ENCODE measurements at regions not wholly inside any gene's neighbourhood (a gene's known extent, or its start where the extent isn't known, plus 50 kb on each side); places are given as distances from the start of the nearest gene placed in this dataset.

DNA sequence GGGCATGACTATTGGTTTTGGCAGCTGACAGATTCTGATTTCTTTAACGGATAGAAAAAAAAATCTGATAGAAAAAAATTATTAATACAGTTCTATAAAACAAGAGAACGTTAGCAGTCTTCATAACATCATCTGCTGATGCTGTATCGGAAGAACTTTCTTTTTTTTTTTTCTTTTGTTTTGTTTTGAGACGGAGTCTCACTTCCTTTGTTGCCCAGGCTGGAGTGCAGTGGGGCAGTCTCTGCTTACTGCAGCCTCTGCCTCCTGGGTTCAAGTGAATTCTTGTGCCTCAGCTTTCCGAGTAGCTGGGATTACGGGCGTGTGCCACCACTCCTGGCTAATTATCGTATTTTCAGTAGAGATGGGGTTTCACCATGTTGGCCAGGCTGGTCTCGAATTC lies 271.2 kb upstream of the DPPA4 start:
- H3K36me3 Mint-ChIP-seq (ENCODE audit: low read depth): no peaks in the 10 kb centered on the region
- no peaks in the 10 kb centered on the region for H3K9me3 ChIP-seq (ENCODE audit: control insufficient read depth, low read length)
- H3K9ac ChIP-seq (ENCODE audit: extremely low read depth, low read length, poor library complexity, severe bottlenecking): no peak overlapping the region
- no peak overlapping the region for H3K4me3 Mint-ChIP-seq
- no peaks in the 10 kb centered on the region for H3K27me3 ChIP-seq (ENCODE audit: control insufficient read depth, insufficient read depth, low read length, poor library complexity, severe bottlenecking)
- DNase-seq: no peak
- no peaks in the 10 kb centered on the region for H3K4me1 ChIP-seq (ENCODE audit: control insufficient read depth, insufficient read depth, low read length)
- TF ChIP-seq, protein P1, sequence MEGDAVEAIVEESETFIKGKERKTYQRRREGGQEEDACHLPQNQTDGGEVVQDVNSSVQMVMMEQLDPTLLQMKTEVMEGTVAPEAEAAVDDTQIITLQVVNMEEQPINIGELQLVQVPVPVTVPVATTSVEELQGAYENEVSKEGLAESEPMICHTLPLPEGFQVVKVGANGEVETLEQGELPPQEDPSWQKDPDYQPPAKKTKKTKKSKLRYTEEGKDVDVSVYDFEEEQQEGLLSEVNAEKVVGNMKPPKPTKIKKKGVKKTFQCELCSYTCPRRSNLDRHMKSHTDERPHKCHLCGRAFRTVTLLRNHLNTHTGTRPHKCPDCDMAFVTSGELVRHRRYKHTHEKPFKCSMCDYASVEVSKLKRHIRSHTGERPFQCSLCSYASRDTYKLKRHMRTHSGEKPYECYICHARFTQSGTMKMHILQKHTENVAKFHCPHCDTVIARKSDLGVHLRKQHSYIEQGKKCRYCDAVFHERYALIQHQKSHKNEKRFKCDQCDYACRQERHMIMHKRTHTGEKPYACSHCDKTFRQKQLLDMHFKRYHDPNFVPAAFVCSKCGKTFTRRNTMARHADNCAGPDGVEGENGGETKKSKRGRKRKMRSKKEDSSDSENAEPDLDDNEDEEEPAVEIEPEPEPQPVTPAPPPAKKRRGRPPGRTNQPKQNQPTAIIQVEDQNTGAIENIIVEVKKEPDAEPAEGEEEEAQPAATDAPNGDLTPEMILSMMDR (conservative IDR thresholded peaks at IDR 0.05): no peak
- 90 to 91% methylated on average over 5 to 9 of the region's 9 CpGs for WGBS, 2 experiments (ENCODE audit: insufficient coverage in 1 of 2, insufficient read length in 1 of 2)
- H3K9me3 Mint-ChIP-seq: no peaks in the 10 kb centered on the region
- H3K4me3 ChIP-seq (ENCODE audit: low read length): no peak overlapping the region
- H3K27me3 Mint-ChIP-seq (ENCODE audit: insufficient read depth): no peaks in the 10 kb centered on the region
- H3K4me1 Mint-ChIP-seq: no peaks in the 10 kb centered on the region
- no peak overlapping the region for H3K27ac ChIP-seq (ENCODE audit: low read depth, low read length)
- H3K27ac Mint-ChIP-seq: peak overlapping the region; percentile 26
- H3K36me3 ChIP-seq (ENCODE audit: control insufficient read depth, insufficient read depth, low read length): no peaks in the 10 kb centered on the region

DNA sequence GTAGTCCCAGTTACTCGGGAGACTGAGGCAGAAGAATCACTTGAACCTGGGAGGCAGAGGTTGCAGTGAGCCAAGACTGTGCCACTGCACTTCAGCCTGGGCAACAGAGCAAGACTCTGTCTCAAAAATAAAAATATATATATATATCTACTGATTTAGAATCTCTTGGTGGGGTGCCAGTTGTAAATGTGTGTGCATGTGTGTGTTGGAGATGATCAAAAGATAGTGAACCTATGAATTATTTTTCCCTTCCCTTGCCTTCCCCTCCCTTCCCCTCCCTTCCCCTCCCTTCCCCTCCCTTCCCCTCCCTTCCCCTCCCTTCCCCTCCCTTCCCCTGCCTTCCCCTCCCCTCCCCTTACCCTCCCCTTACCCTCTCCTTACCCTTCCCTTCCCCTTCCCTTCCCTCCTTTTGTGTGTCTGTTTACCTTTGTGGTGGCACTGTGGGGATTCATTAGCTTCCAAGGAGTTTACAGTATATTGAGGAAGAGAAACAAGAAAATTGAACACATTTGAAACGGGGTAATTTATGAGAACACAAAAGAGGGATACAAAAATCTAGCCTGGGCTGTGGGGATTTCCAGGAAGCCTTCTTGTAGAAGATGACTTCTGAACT lies 281.5 kb upstream of the DPPA4 start:
- H3K27ac ChIP-seq (ENCODE audit: low read depth, low read length): no peak overlapping the region
- H3K9ac ChIP-seq (ENCODE audit: extremely low read depth, low read length, poor library complexity, severe bottlenecking): no peak overlapping the region
- no peaks in the 10 kb centered on the region for H3K9me3 ChIP-seq (ENCODE audit: control insufficient read depth, low read length)
- H3K36me3 Mint-ChIP-seq (ENCODE audit: low read depth): no peaks in the 10 kb centered on the region
- no peak overlapping the region for H3K4me3 Mint-ChIP-seq
- no peaks in the 10 kb centered on the region for H3K9me3 Mint-ChIP-seq
- TF ChIP-seq, protein P1 (conservative IDR thresholded peaks at IDR 0.05): no peak
- no peaks in the 10 kb centered on the region for H3K27me3 Mint-ChIP-seq (ENCODE audit: insufficient read depth)
- H3K36me3 ChIP-seq (ENCODE audit: control insufficient read depth, insufficient read depth, low read length): no peaks in the 10 kb centered on the region
- no peaks in the 10 kb centered on the region for H3K4me1 ChIP-seq (ENCODE audit: control insufficient read depth, insufficient read depth, low read length)
- no peaks in the 10 kb centered on the region for H3K27me3 ChIP-seq (ENCODE audit: control insufficient read depth, insufficient read depth, low read length, poor library complexity, severe bottlenecking)
- WGBS, 2 experiments (ENCODE audit: insufficient coverage in 1 of 2, insufficient read length in 1 of 2): 86 to 100% methylated on average over 1 to 2 of the region's 2 CpGs
- H3K4me3 ChIP-seq (ENCODE audit: low read length): no peak overlapping the region
- no peak for DNase-seq
- no peak overlapping the region for H3K27ac Mint-ChIP-seq
- no peaks in the 10 kb centered on the region for H3K4me1 Mint-ChIP-seq

DNA sequence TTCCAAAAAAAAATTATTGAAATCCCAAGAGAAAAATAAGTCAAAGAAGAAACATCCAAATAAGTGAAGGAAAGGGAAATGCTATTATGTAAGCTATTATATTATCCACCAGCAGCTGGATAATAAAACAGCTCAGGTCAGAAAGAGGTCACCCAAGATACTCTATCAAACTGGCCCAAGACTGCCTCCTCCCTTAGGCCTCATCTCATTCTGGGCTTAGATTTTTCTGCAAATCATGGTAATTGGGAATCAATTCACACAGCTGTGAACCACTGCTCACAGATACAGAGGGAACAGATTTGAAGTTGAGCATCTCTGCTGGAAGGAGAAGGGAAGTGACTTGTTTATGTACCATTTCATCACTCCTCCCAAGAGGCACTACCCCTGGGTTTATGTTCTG lies 294.6 kb upstream of the DPPA4 start:
- no peak overlapping the region for H3K27ac Mint-ChIP-seq
- no peaks in the 10 kb centered on the region for H3K27me3 ChIP-seq (ENCODE audit: control insufficient read depth, insufficient read depth, low read length, poor library complexity, severe bottlenecking)
- no peaks in the 10 kb centered on the region for H3K36me3 Mint-ChIP-seq (ENCODE audit: low read depth)
- no peak overlapping the region for H3K4me3 Mint-ChIP-seq
- H3K4me1 Mint-ChIP-seq: no peaks in the 10 kb centered on the region
- TF ChIP-seq, protein P1 (conservative IDR thresholded peaks at IDR 0.05): no peak
- no peak overlapping the region for H3K4me3 ChIP-seq (ENCODE audit: low read length)
- no peaks in the 10 kb centered on the region for H3K9me3 Mint-ChIP-seq
- H3K36me3 ChIP-seq (ENCODE audit: control insufficient read depth, insufficient read depth, low read length): no peaks in the 10 kb centered on the region
- no peak overlapping the region for H3K27ac ChIP-seq (ENCODE audit: low read depth, low read length)
- no peak for DNase-seq
- H3K27me3 Mint-ChIP-seq (ENCODE audit: insufficient read depth): no peaks in the 10 kb centered on the region
- H3K9ac ChIP-seq (ENCODE audit: extremely low read depth, low read length, poor library complexity, severe bottlenecking): no peak overlapping the region
- H3K9me3 ChIP-seq (ENCODE audit: control insufficient read depth, low read length): no peaks in the 10 kb centered on the region
- no peaks in the 10 kb centered on the region for H3K4me1 ChIP-seq (ENCODE audit: control insufficient read depth, insufficient read depth, low read length)

All from endodermal cell (in vitro differentiated cells).